Naive B cell (primary cell): ENCODE measurements at regions not wholly inside any gene's neighbourhood (a gene's known extent, or its start where the extent isn't known, plus 50 kb on each side); places are given as distances from the start of the nearest gene placed in this dataset.

Experiments used
- ATAC-seq, 2 donors: fragments of 150-1000 bp; cut with Tn5 transposase; 2 replicates each; pipeline ENCODE4 v1.10.0; 2021; ENCODE audit warnings: low read depth in 2 of 2, mild to moderate bottlenecking in 2 of 2, moderate library complexity in 2 of 2
- DNase-seq: peaks from one replicate; pipeline ENCODE4 v3.0.0; 2022
- H3K27ac Mint-ChIP-seq, 6 donors: one replicate each; pipeline ENCODE4 v1.8.0; 2020 to 2022; ENCODE audit warnings: mild to moderate bottlenecking in 6 of 6, mixed read lengths in 6 of 6, moderate library complexity in 5 of 6, inconsistent platforms in 2 of 6
- H3K27me3 Mint-ChIP-seq, 3 donors: one replicate each; pipeline ENCODE4 v1.8.0; 2021 to 2022; ENCODE audit warnings: mixed read lengths in 3 of 3, mild to moderate bottlenecking in 1 of 3
- H3K36me3 Mint-ChIP-seq, 2 donors: one replicate each; pipeline ENCODE4 v1.8.0; 2020 to 2022; ENCODE audit warnings: mixed read lengths in 2 of 2, inconsistent platforms in 1 of 2, mild to moderate bottlenecking in 1 of 2
- H3K4me1 Mint-ChIP-seq, 3 donors: one replicate each; pipeline ENCODE4 v1.8.0; 2020 to 2022; ENCODE audit warnings: mixed read lengths in 3 of 3, inconsistent platforms in 1 of 3, mild to moderate bottlenecking in 1 of 3, moderate library complexity in 1 of 3
- H3K4me3 Mint-ChIP-seq, 8 donors: one replicate each; pipeline ENCODE4 v1.8.0; 2020 to 2022; ENCODE audit warnings: mild to moderate bottlenecking in 8 of 8, mixed read lengths in 8 of 8, moderate library complexity in 8 of 8, inconsistent platforms in 2 of 8
- H3K9me3 Mint-ChIP-seq, 7 donors: one replicate each; pipeline ENCODE4 v1.8.0; 2020 to 2022; ENCODE audit warnings: mixed read lengths in 7 of 7, mild to moderate bottlenecking in 5 of 7, inconsistent platforms in 2 of 7, moderate library complexity in 1 of 7

- H3K36me3 Mint-ChIP-seq, result no peaks in the 10 kb centered on the region
- ATAC-seq (peak in 1 of 2 donors; percentile 2), DNase-seq (no peak)
- H3K9me3 Mint-ChIP-seq, result no peaks in the 10 kb centered on the region
- H3K27me3 Mint-ChIP-seq, result no peaks in the 10 kb centered on the region
- H3K4me1 Mint-ChIP-seq, result peaks cover 0 to 17% (median 0%) of the 10 kb centered on the region in 3 donors
- H3K27ac Mint-ChIP-seq, result no peak overlapping the region
- H3K4me3 Mint-ChIP-seq, result peak overlapping the region in 2 of 8 donors; percentile 89 to 97
These were observed 362.9 kb upstream of the AMELY start for GRCh38 chrY:7274369-7274913.

GRCh38 chrY:7273587-7274203, 362.1 kb upstream of the AMELY start:
- Mint-ChIP-seq H3K4me3 (peak overlapping the region in 2 of 8 donors; percentile 97), H3K4me1 (peaks cover 0 to 14% (median 0%) of the 10 kb centered on the region in 3 donors), H3K27ac (peak overlapping the region in 1 of 6 donors; percentile 97), H3K27me3 (no peaks in the 10 kb centered on the region), H3K9me3 (no peaks in the 10 kb centered on the region), H3K36me3 (no peaks in the 10 kb centered on the region)
- DNase-seq, result no peak
- ATAC-seq, result peak in 1 of 2 donors; percentile 85

- no peak for DNase-seq
- Mint-ChIP-seq H3K4me3 (peak overlapping the region in 2 of 8 donors; percentile 97), H3K9me3 (no peaks in the 10 kb centered on the region), H3K36me3 (no peaks in the 10 kb centered on the region), H3K27ac (peak overlapping the region in 1 of 6 donors; percentile 30), H3K27me3 (no peaks in the 10 kb centered on the region), H3K4me1 (peaks cover 0 to 14% (median 0%) of the 10 kb centered on the region in 3 donors)
- ATAC-seq, result peak in 1 of 2 donors; percentile 12
These were observed 361.1 kb upstream of the AMELY start for GRCh38 chrY:7272556-7273195.

- H3K9me3 Mint-ChIP-seq, result no peaks in the 10 kb centered on the region
- no peak overlapping the region for H3K27ac Mint-ChIP-seq
- no peaks in the 10 kb centered on the region for H3K36me3 Mint-ChIP-seq
- no peak overlapping the region for H3K4me3 Mint-ChIP-seq
- no peaks in the 10 kb centered on the region for H3K27me3 Mint-ChIP-seq
- H3K4me1 Mint-ChIP-seq, result no peaks in the 10 kb centered on the region
- DNase-seq, result no peak
- ATAC-seq, result no peak
These were observed 352.2 kb upstream of the AMELY start for GRCh38 chrY:7263773-7264172.

GRCh38 chrY:7262531-7262930, 351.0 kb upstream of the AMELY start:
- ATAC-seq (no peak), DNase-seq (no peak)
- no peak overlapping the region for H3K27ac Mint-ChIP-seq
- H3K27me3 Mint-ChIP-seq, result no peaks in the 10 kb centered on the region
- no peaks in the 10 kb centered on the region for H3K4me1 Mint-ChIP-seq
- H3K4me3 Mint-ChIP-seq, result no peak overlapping the region
- H3K36me3 Mint-ChIP-seq, result no peaks in the 10 kb centered on the region
- H3K9me3 Mint-ChIP-seq, result peaks cover 0 to 3% (median 0%) of the 10 kb centered on the region in 7 donors

- no peak for ATAC-seq
- Mint-ChIP-seq H3K36me3 (no peaks in the 10 kb centered on the region), H3K27ac (no peak overlapping the region), H3K4me3 (no peak overlapping the region), H3K4me1 (no peaks in the 10 kb centered on the region), H3K9me3 (peaks cover 0 to 4% (median 0%) of the 10 kb centered on the region in 7 donors), H3K27me3 (peaks cover 0 to 4% (median 0%) of the 10 kb centered on the region in 3 donors)
- no peak for DNase-seq
These were observed 349.7 kb upstream of the AMELY start for GRCh38 chrY:7261254-7261653.

- ATAC-seq (no peak), DNase-seq (no peak)
- Mint-ChIP-seq H3K36me3 (no peaks in the 10 kb centered on the region), H3K27ac (no peak overlapping the region), H3K27me3 (peaks cover 0 to 7% (median 0%) of the 10 kb centered on the region in 3 donors), H3K4me1 (no peaks in the 10 kb centered on the region), H3K9me3 (peaks cover 0 to 2% (median 0%) of the 10 kb centered on the region in 7 donors), H3K4me3 (no peak overlapping the region)
These were observed 328.5 kb upstream of the AMELY start for GRCh38 chrY:7240101-7240500.

- Mint-ChIP-seq H3K27ac (no peak overlapping the region), H3K4me3 (no peak overlapping the region), H3K4me1 (no peaks in the 10 kb centered on the region), H3K9me3 (no peaks in the 10 kb centered on the region), H3K27me3 (no peaks in the 10 kb centered on the region), H3K36me3 (no peaks in the 10 kb centered on the region)
- no peak for DNase-seq
- ATAC-seq, result no peak
These were observed 300.4 kb upstream of the AMELY start for GRCh38 chrY:7211971-7212370.

GRCh38 chrY:7204456-7204855, 292.9 kb upstream of the AMELY start:
- H3K9me3 Mint-ChIP-seq, result no peaks in the 10 kb centered on the region
- H3K27me3 Mint-ChIP-seq, result no peaks in the 10 kb centered on the region
- H3K4me1 Mint-ChIP-seq, result no peaks in the 10 kb centered on the region
- no peak overlapping the region for H3K4me3 Mint-ChIP-seq
- no peak for DNase-seq
- no peak for ATAC-seq
- H3K36me3 Mint-ChIP-seq, result no peaks in the 10 kb centered on the region
- H3K27ac Mint-ChIP-seq, result no peak overlapping the region

GRCh38 chrY:7182591-7182990, 271.0 kb upstream of the AMELY start:
- H3K4me3 Mint-ChIP-seq, result no peak overlapping the region
- ATAC-seq (no peak), DNase-seq (no peak)
- no peak overlapping the region for H3K27ac Mint-ChIP-seq
- H3K36me3 Mint-ChIP-seq, result no peaks in the 10 kb centered on the region
- H3K27me3 Mint-ChIP-seq, result no peaks in the 10 kb centered on the region
- peaks cover 0 to 7% (median 0%) of the 10 kb centered on the region in 7 donors for H3K9me3 Mint-ChIP-seq
- no peaks in the 10 kb centered on the region for H3K4me1 Mint-ChIP-seq

GRCh38 chrY:7177631-7178030, 266.1 kb upstream of the AMELY start:
- Mint-ChIP-seq H3K27ac (no peak overlapping the region), H3K4me1 (no peaks in the 10 kb centered on the region), H3K27me3 (no peaks in the 10 kb centered on the region), H3K4me3 (no peak overlapping the region), H3K36me3 (no peaks in the 10 kb centered on the region), H3K9me3 (peaks cover 0 to 4% (median 0%) of the 10 kb centered on the region in 7 donors)
- ATAC-seq (no peak), DNase-seq (no peak)

- Mint-ChIP-seq H3K27ac (no peak overlapping the region), H3K4me1 (no peaks in the 10 kb centered on the region), H3K4me3 (no peak overlapping the region), H3K36me3 (no peaks in the 10 kb centered on the region), H3K27me3 (peaks cover 0 to 4% (median 0%) of the 10 kb centered on the region in 3 donors), H3K9me3 (no peaks in the 10 kb centered on the region)
- DNase-seq, result no peak
- no peak for ATAC-seq
These were observed 257.9 kb upstream of the AMELY start for GRCh38 chrY:7169475-7169874.

- no peak for ATAC-seq
- H3K9me3 Mint-ChIP-seq, result peaks cover 0 to 2% (median 0%) of the 10 kb centered on the region in 7 donors
- no peaks in the 10 kb centered on the region for H3K27me3 Mint-ChIP-seq
- H3K27ac Mint-ChIP-seq, result no peak overlapping the region
- DNase-seq, result no peak
- no peaks in the 10 kb centered on the region for H3K4me1 Mint-ChIP-seq
- H3K36me3 Mint-ChIP-seq, result no peaks in the 10 kb centered on the region
- no peak overlapping the region for H3K4me3 Mint-ChIP-seq
These were observed 229.9 kb upstream of the AMELY start for GRCh38 chrY:7141477-7141876.
